ENCODE measurements at regions not wholly inside any gene's neighbourhood (a gene's known extent, or its start where the extent isn't known, plus 50 kb on each side); places are given as distances from the start of the nearest gene placed in this dataset.

DNA sequence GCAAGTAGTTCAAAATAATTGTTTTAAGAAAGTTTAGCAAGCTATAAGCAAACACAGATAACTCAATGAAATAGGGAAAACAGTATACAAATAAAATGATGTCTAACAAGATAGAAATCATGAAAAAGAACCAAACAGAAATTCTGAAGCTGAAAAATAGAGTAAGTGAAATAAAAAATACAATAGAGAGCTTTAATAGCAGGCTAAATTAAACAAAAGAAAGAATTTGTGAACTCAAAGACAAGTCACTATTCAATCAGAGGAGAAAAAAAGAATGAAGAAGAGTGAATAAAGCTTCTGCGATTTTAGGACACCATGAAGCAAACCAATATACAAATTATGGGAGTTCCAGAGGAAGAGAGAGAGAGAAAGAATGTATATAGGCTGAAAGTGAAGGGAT lies 576.8 kb downstream of the STK39 start:
- Histone ChIP-seq H3K9ac (ENCODE audit: low read length) (no peak overlapping the region), H3K4me2 (ENCODE audit: low read depth, low read length) (no peak overlapping the region), H3K36me3 (replicated peaks; ENCODE audit: insufficient read depth, low read length) (no peaks in the 10 kb centered on the region), H2AFZ (ENCODE audit: low read length) (no peak overlapping the region), H3K27me3 (replicated peaks; ENCODE audit: insufficient read depth, low read length) (no peaks in the 10 kb centered on the region), H3K4me1 (ENCODE audit: low read length) (no peaks in the 10 kb centered on the region), H3K9me3 (replicated peaks; ENCODE audit: insufficient read depth, low read length) (no peaks in the 10 kb centered on the region), H3K27ac (ENCODE audit: low read length) (no peak overlapping the region), H3K9me2 (replicated peaks; ENCODE audit: insufficient read depth, low read length) (no peaks in the 10 kb centered on the region), H3K79me2 (ENCODE audit: low read length) (no peaks in the 10 kb centered on the region), H4K20me1 (ENCODE audit: insufficient read depth, low read length) (no peaks in the 10 kb centered on the region), H3K4me3 (ENCODE audit: low read length) (no peak overlapping the region), H3F3A (ENCODE audit: insufficient read depth, low read length) (no peaks in the 10 kb centered on the region)
- TF ChIP-seq EZH2 (optimal IDR thresholded peaks at IDR 0.05; ENCODE audit: low read depth, low read length) (no peak), EZH2phosphoT487 (IDR thresholded peaks at IDR 0.05; ENCODE audit: low read length) (no peak), CTCF (IDR thresholded peaks at IDR 0.05; ENCODE audit: low read length) (no peak)
- DNase-seq = no peak

- no peaks in the 10 kb centered on the region for H3F3A ChIP-seq (ENCODE audit: insufficient read depth, low read length)
- H3K9me2 ChIP-seq (replicated peaks; ENCODE audit: insufficient read depth, low read length) = no peaks in the 10 kb centered on the region
- H3K36me3 ChIP-seq (replicated peaks; ENCODE audit: insufficient read depth, low read length) = no peaks in the 10 kb centered on the region
- H3K27me3 ChIP-seq (replicated peaks; ENCODE audit: insufficient read depth, low read length) = no peaks in the 10 kb centered on the region
- H3K9ac ChIP-seq (ENCODE audit: low read length) = no peak overlapping the region
- H2AFZ ChIP-seq (ENCODE audit: low read length) = no peak overlapping the region
- H4K20me1 ChIP-seq (ENCODE audit: insufficient read depth, low read length) = no peaks in the 10 kb centered on the region
- DNase-seq = no peak
- TF ChIP-seq EZH2 (optimal IDR thresholded peaks at IDR 0.05; ENCODE audit: low read depth, low read length) (no peak), EZH2phosphoT487 (IDR thresholded peaks at IDR 0.05; ENCODE audit: low read length) (no peak), CTCF (IDR thresholded peaks at IDR 0.05; ENCODE audit: low read length) (no peak)
- no peaks in the 10 kb centered on the region for H3K79me2 ChIP-seq (ENCODE audit: low read length)
- no peaks in the 10 kb centered on the region for H3K9me3 ChIP-seq (replicated peaks; ENCODE audit: insufficient read depth, low read length)
- H3K4me2 ChIP-seq (ENCODE audit: low read depth, low read length) = no peak overlapping the region
- no peak overlapping the region for H3K27ac ChIP-seq (ENCODE audit: low read length)
- no peak overlapping the region for H3K4me3 ChIP-seq (ENCODE audit: low read length)
- H3K4me1 ChIP-seq (ENCODE audit: low read length) = no peaks in the 10 kb centered on the region
Observed at GRCh38 chr2:167653131-167653530, 594.3 kb downstream of the STK39 start.

DNA sequence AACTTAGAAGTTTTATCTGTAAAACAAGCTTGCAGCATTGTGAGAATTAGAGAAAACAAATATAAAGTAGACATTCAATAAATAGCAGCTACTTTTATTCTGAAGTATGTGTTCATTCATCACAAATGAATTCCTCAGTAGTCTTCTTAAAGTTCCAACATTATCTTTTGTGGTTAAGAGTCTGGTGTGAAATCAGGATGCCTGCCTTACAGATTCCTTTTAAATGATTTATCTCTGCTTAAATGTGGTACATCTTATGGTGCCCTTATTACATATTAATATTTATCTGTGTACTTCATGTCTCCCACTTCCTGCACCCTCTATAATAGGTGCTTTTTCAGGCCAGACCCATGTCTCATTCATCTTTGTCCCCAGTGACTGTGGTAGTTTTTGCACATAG lies 595.0 kb downstream of the STK39 start:
- H3K27ac ChIP-seq (ENCODE audit: low read length) = no peak overlapping the region
- H3K27me3 ChIP-seq (replicated peaks; ENCODE audit: insufficient read depth, low read length) = no peaks in the 10 kb centered on the region
- no peak overlapping the region for H2AFZ ChIP-seq (ENCODE audit: low read length)
- no peak overlapping the region for H3K4me3 ChIP-seq (ENCODE audit: low read length)
- H3K4me2 ChIP-seq (ENCODE audit: low read depth, low read length) = no peak overlapping the region
- no peaks in the 10 kb centered on the region for H3K79me2 ChIP-seq (ENCODE audit: low read length)
- no peak for DNase-seq
- no peaks in the 10 kb centered on the region for H3F3A ChIP-seq (ENCODE audit: insufficient read depth, low read length)
- H3K36me3 ChIP-seq (replicated peaks; ENCODE audit: insufficient read depth, low read length) = no peaks in the 10 kb centered on the region
- TF ChIP-seq EZH2 (optimal IDR thresholded peaks at IDR 0.05; ENCODE audit: low read depth, low read length) = no peak
- TF ChIP-seq EZH2phosphoT487 (IDR thresholded peaks at IDR 0.05; ENCODE audit: low read length) = no peak
- H3K4me1 ChIP-seq (ENCODE audit: low read length) = no peaks in the 10 kb centered on the region
- no peaks in the 10 kb centered on the region for H3K9me2 ChIP-seq (replicated peaks; ENCODE audit: insufficient read depth, low read length)
- no peaks in the 10 kb centered on the region for H3K9me3 ChIP-seq (replicated peaks; ENCODE audit: insufficient read depth, low read length)
- no peak overlapping the region for H3K9ac ChIP-seq (ENCODE audit: low read length)
- H4K20me1 ChIP-seq (ENCODE audit: insufficient read depth, low read length) = no peaks in the 10 kb centered on the region

DNA sequence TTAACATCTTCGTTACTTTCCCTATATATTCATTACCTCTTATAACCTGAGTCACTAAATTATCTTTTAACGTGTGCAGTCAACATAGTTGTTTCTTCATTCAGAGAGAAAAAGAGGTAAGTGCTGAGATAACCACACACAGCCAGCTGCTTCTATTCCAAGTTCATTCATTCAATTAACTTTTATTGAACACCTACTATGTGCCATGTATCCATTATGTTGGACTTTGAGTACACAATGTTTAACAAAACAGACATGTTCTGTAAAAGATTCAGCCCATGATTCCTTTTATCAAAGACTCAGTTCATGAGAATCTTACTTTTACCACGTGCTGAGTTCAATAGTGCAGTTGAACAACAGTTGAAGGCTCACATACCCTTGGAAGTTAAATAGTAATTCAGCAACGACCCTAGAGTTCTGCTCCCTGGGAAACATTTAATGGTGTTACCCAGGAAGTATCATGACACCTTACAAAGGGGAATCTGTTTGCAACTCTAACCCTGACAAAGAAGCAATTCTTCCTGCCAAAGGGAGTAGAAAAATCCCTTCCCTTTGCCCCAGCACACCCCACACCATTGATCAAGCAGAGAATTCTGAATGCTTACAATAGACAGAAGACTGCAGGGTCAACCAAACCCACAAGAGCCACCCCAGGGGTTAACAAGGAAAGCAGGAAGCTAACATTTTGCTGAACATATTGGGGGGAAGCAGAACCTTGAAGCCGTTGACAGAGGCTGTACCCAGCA lies 595.8 kb downstream of the STK39 start:
- no peak overlapping the region for H3K9ac ChIP-seq (ENCODE audit: low read length)
- no peak overlapping the region for H3K4me2 ChIP-seq (ENCODE audit: low read depth, low read length)
- no peaks in the 10 kb centered on the region for H3K36me3 ChIP-seq (replicated peaks; ENCODE audit: insufficient read depth, low read length)
- no peak for DNase-seq
- H2AFZ ChIP-seq (ENCODE audit: low read length) = no peak overlapping the region
- H3K9me2 ChIP-seq (replicated peaks; ENCODE audit: insufficient read depth, low read length) = no peaks in the 10 kb centered on the region
- H3K27me3 ChIP-seq (replicated peaks; ENCODE audit: insufficient read depth, low read length) = no peaks in the 10 kb centered on the region
- no peaks in the 10 kb centered on the region for H3F3A ChIP-seq (ENCODE audit: insufficient read depth, low read length)
- no peaks in the 10 kb centered on the region for H3K9me3 ChIP-seq (replicated peaks; ENCODE audit: insufficient read depth, low read length)
- H3K4me1 ChIP-seq (ENCODE audit: low read length) = no peaks in the 10 kb centered on the region
- no peaks in the 10 kb centered on the region for H3K79me2 ChIP-seq (ENCODE audit: low read length)
- no peaks in the 10 kb centered on the region for H4K20me1 ChIP-seq (ENCODE audit: insufficient read depth, low read length)
- TF ChIP-seq EZH2 (optimal IDR thresholded peaks at IDR 0.05; ENCODE audit: low read depth, low read length) (no peak), EZH2phosphoT487 (IDR thresholded peaks at IDR 0.05; ENCODE audit: low read length) (no peak), CTCF (IDR thresholded peaks at IDR 0.05; ENCODE audit: low read length) (no peak)
- H3K27ac ChIP-seq (ENCODE audit: low read length) = no peak overlapping the region
- no peak overlapping the region for H3K4me3 ChIP-seq (ENCODE audit: low read length)

Measured in MM.1S (cell line).